WI38 (cell line): ENCODE measurements at regions not wholly inside any gene's neighbourhood (a gene's known extent, or its start where the extent isn't known, plus 50 kb on each side); places are given as distances from the start of the nearest gene placed in this dataset.

Source experiments
- H3K4me3 ChIP-seq: 2 replicates; pipeline ENCODE4 v1.5.1; 2011; ENCODE audit warnings: low read depth, mild to moderate bottlenecking, control low read depth, low read length
- CTCF ChIP-seq: IDR thresholded peaks from 2 replicates; pipeline ENCODE4 v1.5.1; 2012; ENCODE audit warnings: low read depth, mild to moderate bottlenecking, control low read depth, low read length

- TF ChIP-seq CTCF, result no peak
- H3K4me3 ChIP-seq, result no peak overlapping the region
Observed at GRCh38 chr2:65658266-65658665, 225.9 kb upstream of the SPRED2 start.

GRCh38 chr2:65656160-65656718, 223.8 kb upstream of the SPRED2 start:
- no peak for TF ChIP-seq CTCF
- no peak overlapping the region for H3K4me3 ChIP-seq

GRCh38 chr2:65655000-65655399, 222.6 kb upstream of the SPRED2 start:
- no peak overlapping the region for H3K4me3 ChIP-seq
- no peak for TF ChIP-seq CTCF

- H3K4me3 ChIP-seq, result no peak overlapping the region
- TF ChIP-seq CTCF, result no peak
Observed at GRCh38 chr2:65654496-65654895, 222.1 kb upstream of the SPRED2 start.

GRCh38 chr2:65652066-65652465, 219.7 kb upstream of the SPRED2 start:
- H3K4me3 ChIP-seq, result no peak overlapping the region
- TF ChIP-seq CTCF, result no peak

- TF ChIP-seq CTCF, result no peak
- H3K4me3 ChIP-seq, result no peak overlapping the region
Observed at GRCh38 chr2:65649811-65650589, 217.6 kb upstream of the SPRED2 start.

- no peak for TF ChIP-seq CTCF
- no peak overlapping the region for H3K4me3 ChIP-seq
Observed at GRCh38 chr2:65647249-65647842, 214.9 kb upstream of the SPRED2 start.
